Activated CD4-positive, alpha-beta T cell treated with anti-CD3 and anti-CD28 coated beads for 4 hours (primary cell): ENCODE measurements at regions not wholly inside any gene's neighbourhood (a gene's known extent, or its start where the extent isn't known, plus 50 kb on each side); places are given as distances from the start of the nearest gene placed in this dataset.

Source experiments
- DNase-seq, 2 donors: peaks; one replicate each; pipeline ENCODE4 v3.0.0-alpha.2; 2020

DNA sequence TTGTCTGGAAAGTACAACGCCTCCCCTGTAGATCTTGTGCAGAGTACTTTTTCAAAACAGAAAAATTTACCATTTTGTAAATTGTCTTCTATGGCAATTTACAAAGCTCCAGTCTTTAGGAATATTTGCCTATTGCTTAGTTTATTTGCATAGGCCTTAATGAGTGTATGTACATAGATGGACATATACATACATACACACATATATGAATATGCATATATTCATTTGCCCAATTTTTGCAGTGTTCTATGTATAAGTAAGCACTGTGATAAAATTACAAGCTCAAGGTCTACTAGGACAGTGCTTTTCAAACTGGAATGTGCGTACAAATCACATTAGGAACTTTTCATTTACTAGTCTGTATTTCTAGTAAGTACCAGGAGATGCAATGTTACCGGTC, 301.3 kb upstream of the SMARCA2 start:
- DNase-seq = no peak

DNA sequence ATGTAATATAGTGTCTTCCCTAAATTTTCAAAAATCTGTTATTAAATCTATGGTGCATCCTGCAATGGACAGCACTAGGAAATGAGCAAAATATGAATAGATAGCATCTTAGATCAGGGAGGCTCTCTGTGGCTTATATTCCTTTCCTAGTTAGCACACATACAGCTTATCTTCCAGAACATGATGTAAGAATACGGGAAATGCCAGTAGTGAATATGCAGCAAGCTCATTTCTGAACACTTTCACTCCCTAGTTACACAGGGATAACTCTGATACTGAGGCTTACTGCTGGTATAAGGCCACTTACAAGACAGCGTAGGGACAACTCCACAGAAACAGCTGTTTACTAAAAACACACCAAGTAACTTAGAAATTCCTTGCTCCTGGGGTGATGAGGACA, 297.3 kb upstream of the SMARCA2 start:
- no peak for DNase-seq

DNA sequence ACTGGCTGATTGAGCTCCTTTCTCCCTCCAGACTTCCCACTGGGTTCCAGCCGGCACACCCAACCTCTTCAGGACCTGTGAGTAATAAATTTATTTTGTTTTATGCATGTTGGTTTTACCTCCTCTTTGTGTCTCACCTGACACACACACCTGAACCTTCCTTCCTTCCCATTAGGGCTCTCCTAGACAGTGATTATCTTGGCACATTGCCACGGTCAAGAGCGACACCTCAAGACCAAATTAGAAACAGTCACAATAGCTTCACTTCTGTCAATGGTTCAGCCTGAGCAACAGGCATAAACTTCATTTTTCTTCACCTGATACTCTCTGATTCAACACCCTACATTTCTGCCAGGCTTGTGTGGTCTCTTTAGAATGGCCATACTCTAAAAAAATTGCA, 296.3 kb upstream of the SMARCA2 start:
- no peak for DNase-seq

DNA sequence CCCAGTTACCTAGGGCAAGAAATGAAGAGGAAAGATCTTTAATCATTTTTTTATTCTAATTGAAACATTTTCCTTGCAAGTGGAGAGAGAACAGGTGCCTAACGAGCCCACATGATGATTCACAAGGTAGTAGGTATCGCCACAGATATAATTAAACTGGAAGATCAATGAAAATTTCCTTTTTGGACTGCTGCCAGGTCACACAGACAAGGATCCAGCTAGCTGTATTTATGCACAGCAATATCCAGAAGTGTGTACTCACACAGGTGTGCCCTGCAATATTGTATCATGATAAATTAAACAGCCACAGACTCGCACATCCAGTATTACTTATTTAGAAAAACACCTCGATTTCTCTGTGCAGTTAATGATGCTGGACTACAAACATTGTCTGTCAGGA, 294.0 kb upstream of the SMARCA2 start:
- DNase-seq = no peak

DNA sequence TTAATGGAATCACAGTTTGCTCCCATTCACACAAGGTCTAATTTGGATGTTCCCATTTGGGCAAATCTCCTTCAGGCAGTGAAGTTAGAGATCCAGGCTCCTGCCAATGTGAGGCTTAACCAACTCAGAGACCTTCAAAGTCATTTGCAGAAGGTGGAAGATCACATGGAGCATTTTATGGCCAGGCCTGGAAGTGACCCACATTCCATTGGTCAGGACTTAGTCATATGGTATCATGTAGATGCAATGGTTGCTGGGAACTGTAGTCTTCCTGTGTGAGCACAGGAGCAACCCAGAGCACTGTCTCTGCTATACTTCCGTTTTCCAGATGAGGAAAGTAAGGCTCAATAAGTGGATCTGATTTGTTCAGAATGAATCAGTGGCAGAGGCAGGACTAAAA, 292.7 kb upstream of the SMARCA2 start:
- no peak for DNase-seq

DNA sequence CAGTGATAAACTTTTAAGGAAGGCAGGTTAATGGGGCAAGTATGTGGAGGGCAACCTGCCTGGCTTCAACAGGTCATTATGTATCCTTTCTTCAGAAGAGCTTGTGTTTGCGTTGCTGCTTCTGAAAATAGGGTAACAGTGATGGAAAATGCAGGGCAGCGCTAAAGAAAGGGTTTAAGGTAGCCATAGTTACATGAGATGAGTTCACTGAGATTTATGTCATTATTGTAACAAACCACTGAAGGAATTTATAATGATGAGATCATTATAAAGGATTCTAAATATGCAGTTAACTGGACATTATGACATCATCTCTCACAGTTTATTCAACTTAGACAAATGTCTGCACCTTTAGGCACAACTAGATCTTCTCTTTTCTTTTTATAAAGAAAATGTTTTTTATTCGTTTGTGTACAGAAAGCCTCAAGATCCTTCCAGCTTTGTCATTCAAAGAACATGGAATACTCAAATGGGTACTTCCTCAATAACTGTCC, 291.6 kb upstream of the SMARCA2 start:
- no peak for DNase-seq

DNA sequence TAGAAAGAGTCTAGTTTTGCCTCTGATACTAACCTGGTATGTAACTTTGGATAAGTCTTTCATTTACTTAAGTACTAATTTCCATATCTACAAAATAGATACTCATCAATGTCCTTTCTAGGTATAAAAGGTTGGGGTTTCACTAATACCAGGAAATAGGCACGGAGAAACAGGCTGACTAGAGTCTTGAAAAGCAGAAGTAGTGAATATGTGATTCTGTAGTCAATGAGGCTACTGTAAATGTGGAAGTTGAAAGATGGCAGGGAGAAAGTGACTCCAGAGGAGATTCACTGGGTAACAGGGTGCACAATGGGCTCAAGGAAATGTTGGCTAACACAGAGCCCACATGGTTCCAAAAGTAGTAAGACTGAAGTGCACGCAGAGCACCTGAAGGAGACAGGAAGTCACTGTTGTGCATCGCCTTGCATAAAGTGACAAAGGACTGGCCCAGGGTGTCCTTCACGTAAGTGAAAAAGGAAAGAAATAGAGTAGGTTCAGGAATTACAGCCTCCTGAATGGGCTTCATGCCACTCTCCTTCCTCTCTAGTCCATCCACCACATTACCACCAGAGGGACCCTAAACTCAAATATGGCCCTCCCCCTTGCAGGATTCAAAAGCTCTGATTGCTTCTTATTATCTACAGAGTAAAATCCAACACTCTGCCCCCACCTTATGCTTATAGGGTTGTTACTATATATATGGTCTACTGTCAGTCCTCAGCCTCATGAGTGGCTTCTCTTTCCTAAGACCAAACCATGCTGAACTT, 288.0 kb upstream of the SMARCA2 start:
- no peak for DNase-seq

DNA sequence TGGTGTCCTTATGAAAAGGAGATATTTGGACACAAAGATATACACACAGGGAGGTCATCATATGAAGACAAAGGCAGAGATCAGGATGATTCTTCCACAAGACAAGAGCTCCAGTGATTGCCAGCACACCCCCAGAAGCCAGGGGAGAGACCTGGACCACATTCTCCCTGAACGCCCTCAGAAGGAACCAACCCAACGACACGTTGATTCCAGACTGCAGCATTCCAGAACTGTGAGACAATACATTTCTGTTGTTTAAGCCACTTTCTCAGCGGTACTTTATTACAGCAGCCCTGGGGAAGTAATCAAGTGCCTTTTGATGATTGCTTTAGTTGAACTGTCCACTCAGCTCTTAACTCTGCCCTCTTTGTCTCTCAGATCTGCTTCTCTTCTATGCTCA, 285.5 kb upstream of the SMARCA2 start:
- no peak for DNase-seq

DNA sequence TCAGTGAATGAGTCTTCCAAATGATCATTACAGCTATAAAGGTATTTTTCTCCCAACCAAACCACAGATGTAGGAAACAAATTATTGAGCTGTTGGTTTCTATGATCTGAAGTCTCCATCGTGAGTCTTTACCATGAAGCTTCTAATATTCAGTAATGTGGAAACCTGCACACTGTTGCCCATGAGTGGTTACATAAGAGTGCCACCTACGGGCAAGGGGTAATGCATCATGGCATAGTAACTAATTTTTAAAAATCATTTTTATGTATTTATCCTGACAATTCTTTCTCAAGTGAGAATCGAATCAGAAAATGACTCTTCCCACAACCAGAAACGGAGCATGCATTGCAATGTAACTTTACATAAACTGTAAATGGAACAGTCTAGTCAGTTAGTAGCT, 282.5 kb upstream of the SMARCA2 start:
- no peak for DNase-seq

DNA sequence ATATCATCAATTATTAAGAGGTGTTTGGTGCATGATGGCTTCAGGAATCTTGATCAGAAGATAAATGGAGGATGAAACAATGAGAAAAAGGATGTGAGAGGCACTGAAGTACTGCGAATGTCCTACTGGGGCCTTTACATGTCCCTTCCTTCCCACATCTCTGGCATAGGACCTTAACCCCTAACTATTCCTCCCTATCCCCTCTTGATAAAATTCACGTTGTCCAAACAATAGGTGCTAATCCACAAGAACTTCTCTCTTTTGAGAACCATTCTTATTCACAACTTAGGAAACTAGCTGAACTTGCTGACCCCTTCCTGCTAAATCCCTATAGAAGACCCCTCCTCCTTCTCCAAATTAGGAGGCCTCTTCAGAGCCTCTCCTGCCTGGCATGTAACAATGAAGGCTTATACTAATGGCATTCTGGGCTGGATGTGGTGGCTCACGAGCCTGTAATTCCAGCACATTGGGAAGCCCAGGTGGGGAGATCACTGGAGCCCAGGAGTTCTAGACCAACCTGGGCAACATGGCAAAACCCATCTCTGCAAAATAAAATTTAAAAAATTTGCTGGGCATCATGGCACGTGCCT, 276.5 kb upstream of the SMARCA2 start:
- DNase-seq = no peak

DNA sequence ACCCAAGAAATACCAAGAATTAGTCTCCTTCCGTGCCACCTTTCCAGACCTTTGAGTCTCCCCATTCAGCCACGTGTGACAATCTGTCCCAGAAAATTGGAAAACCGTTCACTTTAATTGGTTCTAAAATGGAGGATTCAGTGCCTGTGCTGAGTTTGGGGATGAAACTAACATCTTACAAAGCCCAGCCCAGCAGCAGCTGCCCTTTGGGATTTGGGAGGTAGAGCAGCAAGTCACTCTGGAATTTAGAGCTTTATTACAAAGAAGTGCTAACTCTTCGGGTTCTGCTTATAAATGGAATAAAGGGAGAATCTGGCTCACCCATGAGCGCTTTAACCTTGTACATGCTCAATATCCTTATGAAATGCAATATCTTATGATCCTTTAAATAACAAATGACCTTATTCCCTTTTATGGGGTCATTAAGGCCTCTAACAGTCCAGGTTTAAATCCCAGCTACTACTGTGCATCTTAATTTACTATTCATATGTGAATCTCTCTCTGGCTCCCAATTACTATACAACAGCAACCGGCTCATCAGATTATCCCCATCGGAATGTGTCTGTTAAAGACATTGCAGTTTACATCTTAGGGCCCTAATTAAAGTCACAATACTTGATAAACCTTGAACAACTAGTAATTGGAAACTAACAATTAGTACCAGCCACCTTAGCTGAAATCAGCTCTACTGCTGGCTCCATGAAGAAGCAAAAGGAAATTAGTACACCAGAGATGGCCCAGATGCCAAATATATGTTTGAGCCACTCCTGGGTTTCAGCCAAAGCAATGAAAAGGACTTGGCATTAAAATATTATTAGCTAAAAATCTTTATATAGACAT, 271.8 kb upstream of the SMARCA2 start:
- no peak for DNase-seq

DNA sequence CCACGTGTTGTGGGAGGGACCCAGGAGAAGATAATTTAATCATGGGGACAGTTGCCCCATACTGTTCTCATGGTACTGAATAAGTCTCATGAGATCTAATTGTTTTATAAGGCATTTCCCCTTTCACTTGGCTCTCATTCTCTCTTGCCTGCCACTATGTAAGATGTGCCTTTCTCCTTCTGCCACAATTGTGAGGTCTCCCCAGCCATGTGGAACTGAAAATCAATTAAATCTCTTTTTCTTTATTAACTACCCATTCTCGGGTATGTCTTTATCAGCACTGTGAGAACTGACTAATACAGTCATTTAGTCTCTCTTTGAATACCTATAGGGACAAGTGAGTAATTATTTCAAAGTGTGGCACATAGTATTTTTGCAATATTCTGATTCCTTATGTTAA, 269.2 kb upstream of the SMARCA2 start:
- no peak for DNase-seq

DNA sequence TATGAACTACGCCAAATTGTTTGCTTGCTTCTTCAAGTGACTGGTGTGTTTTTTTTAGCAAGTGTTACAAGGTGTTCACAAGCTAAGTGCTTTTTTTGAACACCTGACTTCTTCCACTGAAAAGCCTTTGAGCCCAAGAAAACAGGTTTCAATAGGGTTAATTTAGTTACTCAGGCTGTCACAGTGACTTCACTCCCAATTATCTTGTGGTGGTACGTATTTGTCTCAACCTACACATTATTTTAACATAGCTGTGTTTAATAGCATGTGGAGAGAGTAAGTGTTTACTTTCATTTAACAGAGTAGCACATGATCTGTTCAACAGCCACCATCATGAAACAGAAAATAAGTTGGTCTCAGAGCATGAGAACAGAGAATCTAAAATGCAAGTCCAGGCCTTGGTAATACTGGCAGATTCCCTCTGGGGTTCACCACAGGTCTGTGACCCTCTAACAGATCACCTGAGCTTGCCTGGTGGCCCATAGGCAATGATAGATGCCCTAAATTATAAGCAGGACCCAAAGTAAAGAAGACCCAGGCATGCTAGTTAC, 267.7 kb upstream of the SMARCA2 start:
- no peak for DNase-seq

DNA sequence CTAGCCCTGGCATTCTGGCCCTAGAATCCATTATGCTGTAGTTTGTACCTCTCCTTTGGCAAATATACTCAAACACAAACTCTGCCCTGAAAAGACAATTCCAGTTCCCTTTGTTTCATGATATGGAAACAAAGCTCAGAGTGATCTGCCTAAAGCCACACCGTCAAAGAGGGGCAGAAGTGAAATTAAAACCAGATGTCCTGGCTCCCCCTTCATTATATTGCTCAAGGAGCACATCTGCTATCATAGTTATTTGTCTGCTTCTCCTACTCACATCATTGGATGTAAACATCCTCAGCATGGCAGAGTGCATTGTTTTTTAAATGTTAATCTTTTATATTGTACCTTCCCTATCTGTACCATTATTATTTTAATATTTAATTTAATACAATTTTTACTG, 266.7 kb upstream of the SMARCA2 start:
- no peak for DNase-seq

DNA sequence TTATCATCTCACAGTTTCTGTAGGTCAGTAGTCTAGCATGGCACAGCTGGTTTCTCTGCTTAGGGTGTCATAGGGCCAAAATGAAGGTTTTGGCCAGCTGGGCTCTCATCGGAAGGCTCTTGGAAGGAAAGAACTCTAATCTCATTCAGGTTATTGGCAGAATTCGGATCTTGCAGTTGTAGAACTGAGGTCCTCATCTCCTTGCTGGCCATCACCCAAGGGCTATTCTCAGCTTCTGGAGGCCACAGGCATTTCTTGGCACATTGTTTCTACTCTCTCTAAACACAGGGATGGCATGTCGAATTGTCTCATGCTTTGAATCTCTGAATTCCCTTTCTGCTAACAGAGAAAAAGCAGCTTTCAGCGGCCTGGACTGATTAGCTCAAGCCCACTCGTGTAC, 258.0 kb upstream of the SMARCA2 start:
- DNase-seq = no peak

DNA sequence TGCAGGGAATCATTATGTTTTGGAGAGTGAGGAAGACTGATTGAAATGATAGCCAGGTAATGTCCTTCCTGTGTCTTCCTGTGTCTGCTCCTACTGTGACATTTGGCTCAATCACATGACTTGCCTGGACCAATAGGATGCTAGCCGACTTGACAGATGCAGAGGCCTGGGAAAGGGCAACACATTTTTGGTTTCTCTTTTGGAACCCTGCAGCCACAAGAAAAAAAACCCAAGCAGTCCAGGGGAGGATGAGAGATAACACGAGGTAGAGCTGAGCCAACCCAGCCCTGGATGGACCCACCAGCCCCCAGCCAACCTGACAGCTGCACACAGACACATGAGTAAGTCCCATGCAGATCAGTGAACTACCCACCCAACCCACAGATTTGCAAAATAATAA, 256.1 kb upstream of the SMARCA2 start:
- no peak for DNase-seq

DNA sequence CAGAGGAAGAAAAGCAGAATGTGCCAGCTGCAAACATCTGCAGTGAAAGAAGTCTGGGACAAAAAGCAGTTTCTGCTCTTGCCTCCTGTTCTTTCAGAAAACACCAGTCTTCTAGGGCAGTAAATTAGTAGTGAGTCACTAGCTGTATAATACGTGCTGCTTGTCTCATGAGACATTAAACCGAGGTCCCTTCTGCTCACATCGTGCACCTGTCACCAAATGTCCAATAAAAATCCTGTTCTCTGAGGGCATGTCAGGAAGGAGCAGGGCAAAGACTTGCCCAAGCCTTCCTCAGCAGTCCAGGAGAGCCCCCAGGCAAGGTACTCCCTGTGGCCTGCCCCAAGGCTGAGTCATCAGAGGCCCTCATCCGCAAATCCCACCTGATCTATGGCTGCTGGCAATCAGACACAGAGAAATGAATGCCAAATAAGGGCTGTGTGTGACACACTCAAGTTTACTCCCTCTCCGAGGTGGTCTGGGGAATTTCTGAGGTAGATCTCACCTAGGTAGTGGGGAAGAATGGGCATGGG, 255.3 kb upstream of the SMARCA2 start:
- DNase-seq = no peak

DNA sequence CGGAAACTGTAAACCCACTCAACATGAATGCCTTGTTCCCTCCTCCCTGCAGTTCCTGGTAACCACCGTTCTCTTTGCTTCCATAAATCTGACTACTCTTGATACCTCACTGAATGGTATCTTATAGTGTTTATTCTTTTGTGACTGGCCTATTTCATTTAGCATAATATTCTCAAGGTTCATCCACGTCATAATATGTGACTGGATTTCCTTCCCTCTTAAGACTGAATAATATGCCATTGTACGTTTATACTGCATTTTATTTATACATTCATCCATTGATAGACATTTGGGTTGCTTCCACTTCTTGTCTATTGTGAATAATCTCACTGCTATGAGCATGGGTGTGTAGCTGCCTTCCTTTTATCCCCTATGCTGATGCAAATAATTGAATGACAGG, 253.3 kb upstream of the SMARCA2 start:
- DNase-seq = no peak

DNA sequence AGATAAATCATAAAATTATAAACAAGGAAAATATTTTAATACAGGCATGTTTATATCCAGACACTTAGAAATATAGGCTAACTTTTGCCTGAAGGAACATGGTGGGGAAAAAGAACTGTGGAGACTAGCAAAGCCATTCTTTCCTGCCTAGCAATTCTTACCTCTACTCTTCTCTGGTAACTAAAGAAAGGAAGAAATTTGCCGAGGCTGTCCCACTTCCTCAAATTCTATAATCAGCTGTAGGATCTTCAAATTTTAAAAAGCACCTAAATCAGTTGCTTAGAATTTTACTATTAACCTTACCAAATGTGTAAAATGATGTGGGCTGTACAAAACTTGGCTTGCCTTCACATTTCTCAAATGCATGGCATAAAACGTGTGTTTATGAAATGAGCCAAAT, 249.1 kb upstream of the SMARCA2 start:
- no peak for DNase-seq

DNA sequence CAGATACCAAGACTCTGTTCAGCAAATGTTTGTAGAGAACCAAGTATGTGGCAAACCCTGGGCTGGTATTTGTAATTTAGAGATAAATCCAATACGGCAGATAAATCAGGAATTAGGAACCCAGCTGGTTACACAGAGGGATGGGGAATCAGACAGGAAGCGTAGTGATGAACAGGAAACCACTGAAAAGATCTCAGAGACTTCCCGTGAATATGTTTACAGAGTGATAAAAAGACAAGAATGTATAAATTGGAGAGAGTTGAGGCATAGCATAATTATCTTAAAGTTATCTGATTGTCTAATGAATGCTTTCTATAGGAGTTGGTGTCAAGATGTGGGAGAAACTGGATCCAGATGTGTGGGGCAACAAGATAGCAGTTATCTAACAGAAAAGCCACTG, 246.6 kb upstream of the SMARCA2 start:
- DNase-seq = no peak

DNA sequence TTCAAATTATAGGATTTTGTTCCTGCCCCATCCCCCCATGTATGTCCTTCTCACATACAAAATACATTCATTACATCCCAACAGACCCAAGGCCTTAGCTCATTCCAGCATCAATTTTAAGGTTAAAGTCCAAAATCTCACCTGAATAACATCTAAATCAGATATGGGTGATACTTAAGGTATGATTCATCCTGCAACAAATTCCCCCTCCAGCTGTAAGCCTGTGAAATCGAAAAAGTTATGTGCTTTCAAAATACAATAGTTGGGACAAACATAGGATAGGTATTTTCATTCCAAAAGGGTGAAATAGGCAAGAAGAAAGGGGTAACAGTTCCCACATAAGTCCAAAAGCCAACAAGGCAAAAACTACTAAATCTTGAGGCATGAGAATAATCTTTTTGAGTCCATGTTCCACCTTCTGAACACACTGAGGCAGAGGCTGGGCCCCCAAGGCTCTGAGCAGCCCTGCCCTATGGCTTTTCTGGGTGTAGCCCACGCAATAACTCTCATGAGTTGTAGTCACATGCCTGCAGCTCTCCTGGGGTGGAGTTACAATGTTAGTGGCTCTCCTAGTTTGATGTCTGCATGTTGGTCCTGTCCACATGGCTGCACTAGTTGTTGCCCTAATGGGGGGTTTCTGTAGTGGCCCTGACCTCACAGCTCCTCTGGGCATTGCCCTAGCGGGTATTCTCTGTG, 243.9 kb upstream of the SMARCA2 start:
- no peak for DNase-seq

DNA sequence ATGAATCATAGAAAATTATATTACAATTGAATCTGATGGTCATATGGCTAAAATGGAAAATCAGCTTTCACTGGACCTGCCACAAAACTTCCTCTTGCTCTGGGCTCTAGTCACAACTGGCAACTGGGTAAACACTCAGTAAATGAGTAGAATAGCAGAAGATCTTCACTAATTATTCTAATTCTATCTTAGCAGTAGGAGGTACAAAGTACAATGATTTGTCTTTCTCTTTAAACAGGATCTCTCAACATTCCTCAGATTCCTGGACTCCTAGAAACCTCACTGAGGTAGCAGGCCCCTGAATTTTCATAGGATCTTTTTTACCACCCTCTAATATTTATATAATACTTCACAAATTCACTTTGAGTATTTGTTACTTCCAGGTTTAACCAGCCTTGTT, 239.9 kb upstream of the SMARCA2 start:
- DNase-seq = no peak

DNA sequence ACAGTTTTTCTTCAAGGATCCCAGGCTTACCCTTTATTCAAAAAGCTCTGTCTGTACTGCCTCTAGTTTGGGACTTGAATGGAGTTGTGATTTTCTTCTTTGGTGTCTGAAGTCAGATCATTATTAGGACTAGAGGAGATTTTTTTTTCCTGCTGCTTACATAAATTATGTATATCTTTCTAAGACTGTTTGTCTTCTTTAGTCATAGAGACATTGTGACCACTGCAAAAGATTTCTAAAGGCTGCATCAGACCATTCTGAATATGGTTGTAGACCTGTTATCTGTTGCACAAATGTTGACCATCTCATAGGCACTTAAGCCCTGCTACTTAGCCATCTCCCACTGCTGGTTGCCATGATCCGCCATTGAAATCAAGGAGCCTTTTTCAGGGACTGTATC, 238.5 kb upstream of the SMARCA2 start:
- no peak for DNase-seq
